Activated CD8-positive, alpha-beta T cell treated with anti-CD3 and anti-CD28 coated beads for 36 hours (primary cell): ENCODE measurements at regions not wholly inside any gene's neighbourhood (a gene's known extent, or its start where the extent isn't known, plus 50 kb on each side); places are given as distances from the start of the nearest gene placed in this dataset.

Experiments
- ATAC-seq: fragments of 200-7000 bp; cut with Tn5 transposase; one replicate; pipeline ENCODE4 v1.10.0; 2021; ENCODE audit warnings: mild to moderate bottlenecking, moderate library complexity
- CTCF ChIA-PET: fragments of 350-600 bp; sonication (Branson Sonifier 250); formaldehyde crosslinking; loops from one replicate; lab custom pipeline; 2021; ENCODE audit warnings: antibody characterized with exemption; lab: Charles Lee
- POLR2A ChIA-PET: fragments of 350-600 bp; sonication (Branson Sonifier 250); formaldehyde crosslinking; loops from one replicate; lab custom pipeline; 2021; ENCODE audit warnings: antibody characterized with exemption; lab: Charles Lee
- DNase-seq: peaks from one replicate; pipeline ENCODE4 v3.0.0-alpha.2; 2020
- H3K27ac Mint-ChIP-seq: one replicate; pipeline ENCODE4 v1.8.0; 2021; ENCODE audit warnings: mild to moderate bottlenecking, mixed read lengths
- H3K27me3 Mint-ChIP-seq: one replicate; pipeline ENCODE4 v1.8.0; 2021; ENCODE audit warnings: mixed read lengths
- H3K36me3 Mint-ChIP-seq: one replicate; pipeline ENCODE4 v1.8.0; 2021; ENCODE audit warnings: low read depth, mixed read lengths
- H3K4me1 Mint-ChIP-seq: one replicate; pipeline ENCODE4 v1.8.0; 2021; ENCODE audit warnings: low read depth, mixed read lengths
- H3K4me3 Mint-ChIP-seq: one replicate; pipeline ENCODE4 v1.8.0; 2021; ENCODE audit warnings: mild to moderate bottlenecking, moderate library complexity, mixed read lengths
- H3K9me3 Mint-ChIP-seq: one replicate; pipeline ENCODE4 v1.8.0; 2021; ENCODE audit warnings: mixed read lengths
- CTCF ChIP-seq: fragments of 200-600 bp; IDR thresholded peaks from one replicate; pipeline ENCODE4 v1.8.0; 2022; ENCODE audit warnings: antibody characterized with exemption, mild to moderate bottlenecking
- intact Hi-C: fragments of 100-400 bp; cut with micrococcal nuclease; formaldehyde crosslinking; loops from one replicate; pipeline ENCODE4 v1.10.0; 2022

GRCh38 chr5:74250304-74251102, 390.0 kb downstream of the ENC1 start:
- DNase-seq (no peak), ATAC-seq (no peak)
- H3K27ac Mint-ChIP-seq, result no peak overlapping the region
- intact Hi-C loops, result no loop called here
- CTCF ChIA-PET, result no interaction called here
- POLR2A ChIA-PET, result no interaction called here
- no peaks in the 10 kb centered on the region for H3K4me1 Mint-ChIP-seq
- TF ChIP-seq CTCF, result no peak
- no peak overlapping the region for H3K4me3 Mint-ChIP-seq
- no peaks in the 10 kb centered on the region for H3K9me3 Mint-ChIP-seq
- H3K27me3 Mint-ChIP-seq, result peaks cover 11% of the 10 kb centered on the region
- H3K36me3 Mint-ChIP-seq, result no peaks in the 10 kb centered on the region

GRCh38 chr5:74248576-74248975, 392.0 kb downstream of the ENC1 start:
- intact Hi-C loops, result no loop called here
- no peak for TF ChIP-seq CTCF
- Mint-ChIP-seq H3K27me3 (peaks cover 7% of the 10 kb centered on the region), H3K4me1 (no peaks in the 10 kb centered on the region), H3K4me3 (no peak overlapping the region), H3K36me3 (no peaks in the 10 kb centered on the region), H3K9me3 (no peaks in the 10 kb centered on the region), H3K27ac (no peak overlapping the region)
- POLR2A ChIA-PET, result no interaction called here
- ATAC-seq (no peak), DNase-seq (no peak)
- CTCF ChIA-PET, result no interaction called here

GRCh38 chr5:74244406-74244805, 396.1 kb downstream of the ENC1 start:
- intact Hi-C loops, result no loop called here

GRCh38 chr5:74243634-74244033, 396.9 kb downstream of the ENC1 start:
- H3K36me3 Mint-ChIP-seq, result no peaks in the 10 kb centered on the region
- peaks cover 13% of the 10 kb centered on the region for H3K27me3 Mint-ChIP-seq
- H3K9me3 Mint-ChIP-seq, result no peaks in the 10 kb centered on the region
- no peak for TF ChIP-seq CTCF
- intact Hi-C loops, result no loop called here
- no peak for ATAC-seq
- H3K4me1 Mint-ChIP-seq, result no peaks in the 10 kb centered on the region
- H3K27ac Mint-ChIP-seq, result no peak overlapping the region
- no peak overlapping the region for H3K4me3 Mint-ChIP-seq
- CTCF ChIA-PET, result no interaction called here
- DNase-seq, result no peak
- POLR2A ChIA-PET, result no interaction called here

More at GRCh38 chr5:74244406-74244805, 396.1 kb downstream of the ENC1 start:
- TF ChIP-seq CTCF, result no peak
- H3K36me3 Mint-ChIP-seq, result no peaks in the 10 kb centered on the region
- CTCF ChIA-PET, result no interaction called here
- POLR2A ChIA-PET, result no interaction called here
- H3K9me3 Mint-ChIP-seq, result no peaks in the 10 kb centered on the region
- DNase-seq (no peak), ATAC-seq (no peak)
- H3K4me1 Mint-ChIP-seq, result no peaks in the 10 kb centered on the region
- no peak overlapping the region for H3K4me3 Mint-ChIP-seq
- peaks cover 12% of the 10 kb centered on the region for H3K27me3 Mint-ChIP-seq
- H3K27ac Mint-ChIP-seq, result no peak overlapping the region

- no peaks in the 10 kb centered on the region for H3K9me3 Mint-ChIP-seq
- TF ChIP-seq CTCF, result no peak
- intact Hi-C loops, result no loop called here
- no peaks in the 10 kb centered on the region for H3K36me3 Mint-ChIP-seq
- H3K4me3 Mint-ChIP-seq, result no peak overlapping the region
- CTCF ChIA-PET, result no interaction called here
- POLR2A ChIA-PET, result interaction anchor here (0.6 kb wide), 1 partner anchor 1043 kb away, joined by 3 read pairs; no protein-coding TSS in a partner anchor
- no peak overlapping the region for H3K27ac Mint-ChIP-seq
- no peak for ATAC-seq
- no peaks in the 10 kb centered on the region for H3K4me1 Mint-ChIP-seq
- H3K27me3 Mint-ChIP-seq, result peaks cover 13% of the 10 kb centered on the region
- DNase-seq, result no peak
These were observed 398.0 kb downstream of the ENC1 start for GRCh38 chr5:74242516-74242915.
